GM19467 (cell line): ENCODE measurements at regions not wholly inside any gene's neighbourhood (a gene's known extent, or its start where the extent isn't known, plus 50 kb on each side); places are given as distances from the start of the nearest gene placed in this dataset.

Experiments
- ATAC-seq: cut with Tn5 transposase; IDR thresholded peaks from one replicate; pipeline ENCODE4 v1.9.1; 2021; ENCODE audit warnings: mild to moderate bottlenecking, moderate library complexity; ENCODE audit not compliant: unreplicated experiment

DNA sequence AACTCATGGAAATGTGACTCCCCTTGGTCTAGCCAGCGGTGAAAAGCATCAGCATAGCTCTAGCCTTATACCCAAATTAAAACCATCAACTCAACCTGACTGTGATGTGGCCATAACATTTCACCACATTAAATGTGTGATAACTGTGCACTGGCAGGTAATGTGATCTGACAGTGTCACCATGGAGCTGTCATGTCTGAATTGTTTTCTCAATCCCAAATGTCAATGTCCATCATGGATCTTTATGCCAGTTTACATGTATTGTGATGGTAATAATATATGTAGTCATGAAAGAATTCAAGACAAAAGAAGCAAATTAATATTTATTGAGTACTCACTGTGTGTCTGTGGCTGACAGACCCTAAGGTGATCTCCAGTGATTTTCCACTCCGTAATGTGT lies 213.4 kb upstream of the EOMES start:
- no peak for ATAC-seq

- ATAC-seq = no peak
Observed at GRCh38 chr3:27939521-27939920, 217.4 kb upstream of the EOMES start.

GRCh38 chr3:27939940-27940339 lies 217.8 kb upstream of the EOMES start:
- no peak for ATAC-seq

DNA sequence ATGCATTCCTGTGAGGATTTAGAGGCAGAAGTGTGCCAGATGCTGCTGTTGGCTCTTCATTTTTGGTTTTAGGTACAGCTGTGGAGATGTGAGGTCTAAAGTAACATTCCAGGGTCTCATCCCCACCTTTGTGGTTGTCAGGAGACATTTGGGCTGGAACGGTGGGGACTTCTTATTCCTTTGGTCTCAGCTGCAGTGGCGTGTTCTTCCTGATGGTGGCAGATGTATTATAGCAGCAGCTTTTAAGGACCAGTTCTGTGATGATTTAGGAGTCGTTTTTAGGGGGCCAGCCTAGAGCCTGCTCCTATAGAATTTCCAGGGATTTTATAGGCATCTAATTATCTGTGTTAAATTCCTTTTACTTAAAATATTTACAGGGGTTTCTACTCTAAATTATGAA lies 221.0 kb upstream of the EOMES start:
- ATAC-seq = no peak

- no peak for ATAC-seq
Observed at GRCh38 chr3:27945229-27945628, 223.1 kb upstream of the EOMES start.

DNA sequence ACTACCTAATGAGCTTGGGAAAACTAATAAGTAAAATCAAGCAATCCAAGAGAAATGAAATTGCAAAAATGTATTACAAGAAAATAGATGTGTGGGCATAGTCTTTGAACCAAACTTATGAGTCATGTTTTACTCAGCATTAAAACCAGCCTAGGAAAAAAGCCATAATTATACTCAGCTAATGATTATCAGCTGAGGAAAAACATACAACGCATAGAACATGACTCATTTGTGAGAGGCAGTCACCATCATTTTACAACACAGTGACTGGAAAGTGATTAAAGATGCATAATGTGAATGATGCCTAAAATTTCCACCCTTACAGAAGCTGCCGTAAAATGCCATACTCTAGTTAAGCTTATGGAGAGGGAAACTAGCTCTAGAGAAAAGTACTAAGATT lies 238.0 kb upstream of the EOMES start:
- no peak for ATAC-seq

GRCh38 chr3:27963519-27963918 lies 241.4 kb upstream of the EOMES start:
- no peak for ATAC-seq

- ATAC-seq = no peak
Observed at GRCh38 chr3:27971600-27971999, 249.5 kb upstream of the EOMES start.

GRCh38 chr3:27976933-27977332 lies 254.8 kb upstream of the EOMES start:
- ATAC-seq = no peak

DNA sequence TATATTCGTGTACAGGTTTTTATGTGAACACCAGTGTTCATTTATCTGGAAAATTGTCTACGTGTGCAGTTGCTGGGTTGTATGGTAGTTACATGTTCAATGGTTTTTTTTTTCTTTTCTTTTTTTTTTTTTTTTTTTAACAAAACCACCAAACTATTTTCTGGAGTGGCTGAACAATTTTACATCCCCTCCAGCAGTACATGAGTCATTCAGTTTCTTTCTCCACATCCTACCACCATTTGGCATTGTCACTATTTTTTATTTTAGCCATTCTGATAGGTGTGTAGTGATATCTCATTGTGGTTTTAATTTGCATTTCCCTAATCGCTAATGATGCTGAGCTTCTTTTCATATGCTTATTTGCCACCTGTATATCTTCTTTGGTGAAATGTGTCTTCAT lies 256.3 kb upstream of the EOMES start:
- ATAC-seq = no peak

DNA sequence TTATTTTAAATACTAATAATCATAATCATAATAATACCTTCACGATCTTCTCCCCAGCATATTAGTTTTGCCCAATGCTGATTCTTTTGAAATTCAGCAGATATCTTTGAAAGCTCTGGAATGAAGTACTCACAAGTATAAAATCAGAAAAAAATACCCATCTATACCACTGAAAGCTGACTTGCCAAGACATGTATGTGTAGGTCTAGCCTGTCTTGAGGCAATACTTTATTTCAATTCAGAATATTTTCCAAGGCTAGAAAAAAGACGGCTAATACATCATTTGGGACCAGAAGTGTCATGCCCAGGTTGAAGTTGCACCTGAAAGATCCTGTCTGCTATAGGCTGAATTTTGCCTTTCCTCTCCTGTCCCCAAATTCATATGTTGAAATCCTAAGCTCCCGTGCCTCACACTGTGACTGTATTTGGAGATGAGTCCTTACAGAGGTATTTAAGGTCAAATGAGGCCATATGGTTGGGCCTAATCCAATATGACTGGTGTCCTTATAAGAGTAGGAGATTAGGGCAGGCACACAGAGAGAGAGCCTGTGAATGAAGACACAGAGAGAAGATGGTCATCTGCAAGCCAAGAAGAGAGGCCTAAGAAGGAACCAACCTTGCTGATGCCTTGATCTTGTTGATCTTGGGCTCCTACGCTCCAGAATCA lies 255.9 kb upstream of the CMC1 start:
- ATAC-seq = no peak

GRCh38 chr3:27986234-27986879 lies 255.1 kb upstream of the CMC1 start:
- no peak for ATAC-seq

GRCh38 chr3:27990324-27990723 lies 251.1 kb upstream of the CMC1 start:
- ATAC-seq = no peak

- no peak for ATAC-seq
Observed at GRCh38 chr3:27990837-27991236, 250.6 kb upstream of the CMC1 start.

DNA sequence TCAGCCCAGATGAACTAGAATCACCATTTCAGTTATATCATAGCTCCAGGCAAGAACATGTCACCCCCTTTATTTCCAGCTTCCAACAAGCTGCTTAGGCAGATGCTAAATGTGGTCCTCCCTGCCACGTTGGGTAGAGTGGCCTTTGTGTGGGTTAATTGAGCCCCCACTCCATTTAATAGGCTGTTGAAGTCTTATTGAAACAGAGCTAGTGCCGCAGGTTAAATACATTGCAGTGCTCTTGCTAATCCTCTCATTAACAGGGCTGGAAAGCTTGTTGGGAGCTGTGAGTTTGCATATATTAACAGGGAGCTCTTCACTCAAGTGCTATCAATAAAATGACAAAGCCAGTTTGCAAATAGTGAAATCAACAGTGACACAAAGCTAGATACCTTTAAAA lies 248.4 kb upstream of the CMC1 start:
- no peak for ATAC-seq

GRCh38 chr3:28000608-28001007 lies 240.8 kb upstream of the CMC1 start:
- ATAC-seq = no peak

DNA sequence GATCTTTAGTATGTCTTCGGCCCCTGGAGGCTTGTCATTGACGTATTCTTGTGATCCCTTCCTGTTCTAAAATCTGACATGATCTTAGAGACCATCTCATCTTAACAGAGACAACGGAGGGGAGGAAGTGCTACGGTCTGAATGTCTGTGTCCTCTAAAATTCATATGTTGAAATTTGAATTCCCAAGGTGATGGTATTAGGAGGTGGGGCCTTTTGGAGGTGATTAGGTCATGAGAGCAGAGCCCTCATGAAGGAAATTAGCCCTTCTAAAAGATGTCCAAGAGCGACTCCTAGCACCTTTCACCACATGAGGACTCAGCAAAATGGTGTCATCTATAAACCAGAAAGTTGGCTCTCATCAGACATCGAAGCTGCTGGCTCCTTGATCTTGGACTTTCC lies 233.2 kb upstream of the CMC1 start:
- ATAC-seq = no peak

DNA sequence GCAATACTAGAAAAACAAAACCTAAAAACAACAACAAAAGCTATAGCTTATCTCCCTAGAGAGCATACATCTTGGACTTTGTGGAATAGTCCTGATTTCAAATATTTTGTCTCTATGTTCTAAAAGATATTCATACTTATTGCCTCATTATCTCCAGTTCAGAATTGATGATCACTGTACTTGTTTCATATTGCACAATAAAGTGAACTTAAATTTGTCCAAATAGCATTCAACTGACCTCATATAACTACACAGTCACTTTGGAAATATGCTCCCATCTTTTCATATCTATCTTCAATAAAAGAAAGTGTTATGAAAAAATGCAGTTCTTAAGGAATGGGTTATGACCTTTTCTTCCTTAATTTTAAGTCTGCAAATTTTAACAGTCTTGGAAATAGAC lies 228.6 kb upstream of the CMC1 start:
- ATAC-seq = no peak

DNA sequence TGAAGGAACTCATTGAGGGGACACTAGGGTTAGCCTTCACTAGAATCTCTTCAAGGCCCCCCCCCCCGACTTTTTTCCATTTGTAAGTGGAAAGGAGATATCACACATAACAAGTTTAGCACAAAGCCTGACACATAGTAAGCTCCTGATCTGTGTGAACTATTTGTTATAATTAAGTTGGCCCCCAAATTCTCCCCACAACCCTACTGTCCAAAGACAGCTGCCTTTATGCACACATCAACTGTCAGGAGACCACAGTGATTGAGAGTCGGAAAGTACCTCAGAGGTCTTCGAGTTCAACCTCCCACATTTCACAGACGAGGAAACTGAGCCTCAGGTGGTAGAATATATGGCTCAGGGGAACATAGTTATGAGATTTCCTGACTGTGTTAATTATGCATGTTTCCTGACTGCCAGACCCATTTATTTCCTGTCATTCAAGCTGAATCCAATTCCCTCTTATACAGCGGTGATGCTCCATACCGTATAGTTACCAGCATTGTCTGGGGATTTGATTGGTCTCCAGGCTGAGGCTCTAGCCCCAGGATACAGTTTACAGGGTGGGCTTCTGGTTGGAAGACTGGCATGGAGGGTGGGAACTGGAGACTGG lies 227.4 kb upstream of the CMC1 start:
- no peak for ATAC-seq

GRCh38 chr3:28018925-28019718 lies 222.3 kb upstream of the CMC1 start:
- ATAC-seq = no peak

GRCh38 chr3:28019740-28020139 lies 221.7 kb upstream of the CMC1 start:
- ATAC-seq = no peak

DNA sequence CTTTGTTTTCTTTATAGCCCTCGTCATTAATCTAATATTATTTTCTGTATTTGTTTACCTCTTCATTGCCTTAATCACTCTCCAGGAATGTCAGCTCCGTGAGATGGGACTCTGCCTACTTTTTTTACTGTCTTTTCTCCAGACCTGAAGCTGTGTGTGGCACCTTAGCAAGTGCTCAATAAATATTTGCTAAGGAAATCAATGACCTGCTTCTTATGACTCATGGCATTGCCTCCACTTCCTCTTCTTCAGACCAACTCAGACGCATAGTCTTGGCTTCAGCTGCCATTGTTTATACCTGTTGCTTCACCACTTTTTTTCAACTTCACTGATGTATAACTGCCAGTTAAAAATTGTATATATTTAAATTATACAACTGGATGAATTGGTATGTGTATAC lies 218.5 kb upstream of the CMC1 start:
- no peak for ATAC-seq
